NCI-H1417 treated with DMSO at 0.1 percent for 48 hours (cell line): ENCODE measurements at regions not wholly inside any gene's neighbourhood (a gene's known extent, or its start where the extent isn't known, plus 50 kb on each side); places are given as distances from the start of the nearest gene placed in this dataset.
"Not testable (repeated sequence)": the region's sequence is repeated elsewhere in the genome, so short reads cannot be mapped to it uniquely, and the experiment has no call there.

Source experiments
- DNase-seq: peaks from one replicate; lab custom pipeline; 2025; lab: John Stamatoyannopoulos, UW

DNA sequence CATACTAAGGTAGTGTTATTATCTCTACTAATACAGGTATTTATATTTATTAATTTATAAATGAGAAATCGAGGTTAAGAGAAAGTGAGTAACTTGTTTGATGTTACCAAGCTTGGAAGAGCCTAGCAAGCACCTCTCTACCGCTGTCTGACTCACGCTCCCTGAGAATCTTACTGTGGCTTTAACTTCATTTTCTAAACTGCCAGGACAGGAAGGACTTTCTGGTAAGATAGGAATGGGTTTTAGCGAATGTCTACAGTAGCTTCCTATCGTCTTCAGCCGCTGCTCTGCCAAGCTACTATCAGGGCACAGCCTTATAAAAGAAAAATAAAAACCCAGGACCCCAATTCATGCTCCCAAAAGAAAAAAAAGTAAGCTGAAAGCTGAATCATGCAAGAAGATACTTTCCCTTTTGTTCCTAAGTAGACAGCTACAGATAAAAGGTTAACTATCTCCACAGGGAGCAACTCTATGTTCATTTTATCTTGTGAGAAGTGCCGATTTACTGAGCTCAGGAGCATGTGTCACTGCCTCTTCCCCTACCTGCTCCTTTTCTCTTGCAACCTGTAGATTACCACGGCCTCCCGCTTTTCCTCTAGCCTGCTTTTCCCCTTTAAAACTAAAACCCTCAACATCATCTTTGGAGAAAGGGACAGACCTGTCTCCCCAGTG is 60.2 kb downstream of the THNSL1 start:
- DNase-seq = no peak

DNA sequence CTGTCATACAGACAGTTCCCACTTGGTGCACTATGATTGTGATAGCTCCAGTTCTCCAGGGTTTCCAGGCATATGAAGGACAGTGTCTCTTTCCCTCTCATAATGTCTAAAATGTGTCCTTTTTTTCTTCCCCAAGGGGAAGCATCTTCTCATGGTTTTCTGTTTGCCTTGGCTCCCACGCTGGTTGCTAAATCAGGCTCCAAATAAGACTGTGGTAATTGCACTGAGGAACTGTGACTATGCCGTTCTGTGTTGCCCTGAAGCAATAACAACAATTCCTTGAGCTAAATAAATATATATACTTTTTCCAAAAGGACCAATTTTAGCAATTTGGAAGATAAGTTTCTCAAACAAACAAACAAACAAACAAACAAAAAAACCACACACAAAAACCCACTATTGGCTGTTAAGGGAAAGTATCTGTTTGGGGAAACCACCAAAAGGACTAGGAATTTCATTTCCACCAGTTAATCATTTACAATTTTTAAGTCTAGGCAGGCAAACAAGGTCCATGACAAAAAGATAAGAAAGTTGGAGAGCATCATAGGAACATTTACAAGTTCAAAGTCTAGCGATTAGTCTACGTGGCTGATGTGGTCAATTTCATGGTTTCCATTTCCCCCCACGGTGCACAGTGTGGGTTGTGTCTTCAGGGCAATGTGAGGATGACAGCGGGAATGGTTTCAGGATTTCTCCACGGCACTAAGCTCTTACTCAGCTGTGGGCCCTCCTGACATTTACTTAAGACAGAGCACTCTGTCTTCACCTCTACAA is 62.4 kb downstream of the THNSL1 start:
- DNase-seq = no peak

DNA sequence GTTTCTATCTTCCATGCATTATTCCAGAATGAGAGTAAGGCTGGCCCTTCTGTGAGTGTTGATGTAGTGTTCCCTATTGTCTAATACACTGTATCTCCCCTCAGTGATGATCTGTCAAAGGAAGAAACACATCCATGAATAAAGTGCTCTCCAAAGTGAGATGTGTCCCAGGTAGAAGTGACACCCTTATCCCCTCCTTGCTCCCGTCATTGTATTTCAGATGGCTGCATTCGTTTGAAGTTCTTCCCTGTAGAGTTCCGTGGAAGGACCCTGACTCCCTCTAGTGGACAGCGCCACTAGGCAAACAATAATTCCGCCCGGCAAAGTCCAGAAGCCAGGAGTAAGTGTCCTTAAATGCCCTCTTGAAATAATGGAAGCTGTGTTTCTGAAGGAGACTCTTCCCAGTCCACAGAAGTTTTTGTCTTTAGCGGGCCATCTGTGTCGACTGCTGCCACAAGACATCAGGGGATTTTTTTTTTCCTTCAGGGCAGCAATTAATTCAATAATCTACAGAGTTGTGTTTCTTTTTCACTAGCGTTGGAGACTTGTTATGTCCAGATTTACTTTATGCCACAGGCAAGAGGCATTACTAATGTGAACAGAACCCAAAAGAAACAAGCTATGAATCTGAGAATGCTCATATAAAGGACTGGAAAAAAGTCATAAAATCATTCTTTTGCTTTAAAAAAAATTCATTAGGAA is 64.6 kb downstream of the THNSL1 start:
- DNase-seq = peak; percentile 4

DNA sequence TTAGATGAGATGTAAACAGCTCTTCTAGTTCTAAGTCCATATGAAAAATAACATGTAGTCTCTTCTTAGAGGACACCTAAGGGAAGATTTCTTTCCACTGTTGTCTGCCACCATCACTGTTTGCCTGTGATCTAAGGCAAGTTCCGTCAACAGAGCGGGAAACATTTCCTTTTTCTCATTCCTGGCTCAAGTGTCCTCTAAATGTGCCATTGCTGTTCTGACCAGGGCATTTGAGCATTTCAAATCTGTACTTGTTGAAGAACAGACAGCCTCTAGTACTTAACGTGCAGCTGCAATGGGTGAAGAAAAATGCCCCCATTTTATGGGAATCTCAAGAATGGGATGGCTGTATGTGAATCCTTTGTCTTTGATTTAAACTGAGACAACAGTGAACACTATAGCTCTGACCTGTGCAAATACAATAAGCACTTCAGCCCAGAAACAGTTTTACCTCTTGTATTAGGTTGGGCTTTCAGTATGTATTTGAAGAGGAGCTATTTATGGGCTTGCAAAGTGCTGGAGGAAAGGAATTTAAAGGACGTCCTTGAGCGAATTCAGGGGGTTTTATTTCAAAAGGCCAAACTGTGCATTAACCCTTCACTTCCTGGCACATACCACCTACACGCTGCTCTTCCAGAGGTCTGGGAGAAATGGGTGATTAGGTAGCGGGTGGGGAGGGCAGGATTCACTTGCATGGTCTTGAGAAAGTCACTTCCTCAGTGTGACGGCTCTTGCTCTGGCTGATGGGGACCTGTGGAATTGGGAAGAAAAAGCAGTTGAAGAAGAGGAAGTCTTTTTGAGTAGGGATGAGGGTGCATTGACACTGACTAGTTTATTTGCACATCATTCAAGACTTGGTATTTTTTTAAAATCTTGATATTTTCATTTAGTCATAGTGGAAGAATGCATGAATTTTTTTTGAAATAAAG is 66.1 kb downstream of the THNSL1 start:
- no peak for DNase-seq

DNA sequence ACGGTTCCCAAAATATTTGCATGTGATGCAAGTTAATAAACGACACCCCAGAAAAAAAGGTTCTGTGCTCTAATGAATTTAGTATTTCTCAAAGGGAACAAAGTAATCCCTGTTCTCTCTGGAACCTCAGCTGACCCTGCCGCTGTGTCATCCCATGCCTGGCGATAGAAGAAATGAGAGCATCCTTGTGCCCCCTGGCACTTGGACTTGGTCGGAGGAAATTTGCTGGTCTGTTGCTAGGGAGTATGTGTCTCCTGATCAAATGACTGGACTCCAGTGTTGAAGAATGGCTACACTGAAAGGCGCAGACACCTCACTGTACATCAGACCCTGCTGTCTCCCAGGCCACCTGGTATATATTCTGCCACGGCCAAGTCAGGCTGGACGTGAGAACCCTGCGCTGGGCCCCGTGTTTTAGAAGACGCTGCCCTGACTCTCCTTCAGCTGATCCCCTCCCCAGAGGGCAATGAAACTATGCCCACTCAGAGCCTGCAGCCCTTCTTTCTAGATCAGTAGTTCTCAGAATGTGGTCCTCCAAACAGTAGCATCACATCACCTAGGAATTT is 67.2 kb downstream of the THNSL1 start:
- no peak for DNase-seq

DNA sequence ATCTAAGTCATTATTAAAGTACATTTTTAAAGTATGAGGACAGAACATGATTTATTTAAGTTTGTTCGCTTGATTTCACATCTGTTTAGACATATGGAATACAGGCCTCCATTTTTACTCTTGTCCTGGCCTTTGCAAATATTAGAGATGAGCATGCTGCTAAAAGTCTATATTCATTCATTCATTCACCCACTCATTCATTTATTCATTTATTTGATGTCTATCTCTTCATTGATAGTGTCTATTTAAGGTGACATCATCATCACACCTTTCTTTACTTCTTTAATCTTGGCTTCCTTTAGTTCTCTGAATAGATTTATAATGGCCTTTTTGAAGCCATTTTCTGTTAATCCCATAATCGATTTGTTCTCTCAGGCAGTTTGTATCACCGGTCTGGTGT is 68.0 kb downstream of the THNSL1 start:
- no peak for DNase-seq

DNA sequence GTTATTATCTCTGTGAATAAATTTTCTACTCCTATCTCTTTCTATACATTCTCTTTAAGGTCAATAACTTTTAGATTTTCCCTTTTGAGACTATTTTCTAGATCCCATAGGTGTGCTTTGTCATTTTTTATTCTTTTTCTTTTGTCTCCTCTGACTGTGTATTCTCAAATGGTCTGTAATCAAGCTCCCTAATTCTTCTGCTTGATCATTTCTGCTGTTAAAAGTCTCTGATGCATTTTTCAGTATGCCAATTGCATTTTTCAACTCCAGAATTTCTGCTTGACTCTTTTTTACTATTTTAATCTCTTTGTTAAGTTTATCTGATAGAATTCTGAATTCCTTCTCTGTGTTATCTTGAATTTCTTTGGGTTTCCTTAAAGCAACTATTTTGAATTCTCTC is 78.2 kb downstream of the THNSL1 start:
- no peak for DNase-seq

DNA sequence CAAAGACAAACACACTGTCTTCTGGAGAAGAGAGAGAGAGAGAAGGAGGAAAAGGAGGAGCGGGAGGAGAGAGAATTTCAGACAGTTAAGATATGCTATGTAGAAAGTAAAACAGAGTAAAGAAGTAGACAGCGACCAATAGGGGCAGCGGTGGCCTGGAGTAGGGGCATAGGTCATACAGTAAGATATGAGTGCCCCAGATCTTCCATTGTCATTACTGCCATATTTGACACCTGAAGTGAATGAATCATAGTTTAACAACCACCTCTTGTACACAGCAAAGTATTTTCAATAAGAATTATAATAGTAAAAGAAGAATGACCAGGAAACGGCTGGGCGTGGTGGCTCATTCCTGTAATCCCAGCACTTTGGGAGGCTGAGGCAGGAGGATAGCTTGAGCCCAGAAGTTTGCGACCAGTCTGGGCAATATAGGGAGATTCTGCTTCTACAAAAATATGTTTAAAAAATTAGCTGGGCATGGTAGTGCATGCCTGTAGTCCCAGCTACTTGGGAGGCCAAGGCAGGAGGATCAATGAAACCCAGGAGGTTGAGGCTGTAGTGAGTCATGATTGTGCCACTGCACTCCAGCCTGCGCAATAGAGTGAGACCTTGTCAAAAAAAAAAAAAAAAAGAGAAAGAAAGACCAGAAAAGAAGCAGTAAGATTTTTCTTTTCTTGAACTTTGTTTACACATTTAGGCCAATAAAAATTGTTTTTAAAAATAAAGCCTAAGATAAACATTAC is 77.0 kb upstream of the GPR158 start:
- DNase-seq = no peak

DNA sequence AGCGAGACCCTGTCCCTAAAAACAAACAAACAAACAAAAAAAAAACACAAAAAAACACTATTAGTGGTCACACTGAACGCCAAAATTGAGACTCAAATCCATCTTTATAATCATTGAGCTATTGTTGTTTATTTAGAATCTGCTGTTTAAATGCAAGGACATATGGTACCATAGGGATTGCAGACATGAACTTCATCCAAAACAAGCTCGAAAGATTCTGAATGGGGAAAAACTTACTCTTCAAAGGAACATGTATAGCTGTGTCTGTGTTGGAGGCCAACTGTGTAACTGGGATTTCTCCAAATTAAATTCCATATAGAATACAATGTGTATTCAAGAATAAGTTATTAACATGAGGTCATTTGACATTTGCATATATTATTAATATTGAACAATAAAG is 74.7 kb upstream of the GPR158 start:
- DNase-seq = no peak

DNA sequence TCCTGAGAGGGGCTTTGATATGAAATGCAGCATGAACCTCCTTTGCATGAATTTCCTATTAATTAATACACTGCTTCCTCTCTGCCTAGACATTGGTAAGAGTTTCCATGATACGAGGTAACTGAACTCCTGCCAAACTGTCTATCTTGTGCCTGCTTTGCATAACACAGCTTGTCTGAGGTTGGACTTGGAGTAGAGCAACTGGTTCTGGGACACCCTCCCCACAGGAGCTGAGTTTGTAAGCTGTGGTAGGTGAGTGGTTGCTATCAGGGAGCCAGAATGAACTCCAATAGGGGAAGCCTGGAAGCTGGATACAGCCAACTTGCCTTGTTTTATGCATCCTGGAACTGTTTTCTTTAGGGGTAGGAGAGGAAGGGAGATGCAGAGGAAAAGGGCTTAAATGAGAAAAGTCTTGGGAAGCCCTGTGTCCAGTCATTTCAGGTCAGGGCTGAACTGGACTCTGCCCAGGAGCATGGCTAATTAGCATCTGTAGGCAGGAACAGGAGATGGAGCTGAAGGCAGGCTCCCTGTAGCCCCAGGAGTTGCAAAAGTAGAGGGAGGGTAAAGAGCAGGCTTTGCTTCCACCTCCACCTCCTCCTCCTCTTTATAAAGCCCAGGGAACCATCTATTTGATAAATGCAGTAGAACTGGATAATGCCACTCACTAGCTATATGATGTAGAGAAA is 73.2 kb upstream of the GPR158 start:
- DNase-seq = no peak

DNA sequence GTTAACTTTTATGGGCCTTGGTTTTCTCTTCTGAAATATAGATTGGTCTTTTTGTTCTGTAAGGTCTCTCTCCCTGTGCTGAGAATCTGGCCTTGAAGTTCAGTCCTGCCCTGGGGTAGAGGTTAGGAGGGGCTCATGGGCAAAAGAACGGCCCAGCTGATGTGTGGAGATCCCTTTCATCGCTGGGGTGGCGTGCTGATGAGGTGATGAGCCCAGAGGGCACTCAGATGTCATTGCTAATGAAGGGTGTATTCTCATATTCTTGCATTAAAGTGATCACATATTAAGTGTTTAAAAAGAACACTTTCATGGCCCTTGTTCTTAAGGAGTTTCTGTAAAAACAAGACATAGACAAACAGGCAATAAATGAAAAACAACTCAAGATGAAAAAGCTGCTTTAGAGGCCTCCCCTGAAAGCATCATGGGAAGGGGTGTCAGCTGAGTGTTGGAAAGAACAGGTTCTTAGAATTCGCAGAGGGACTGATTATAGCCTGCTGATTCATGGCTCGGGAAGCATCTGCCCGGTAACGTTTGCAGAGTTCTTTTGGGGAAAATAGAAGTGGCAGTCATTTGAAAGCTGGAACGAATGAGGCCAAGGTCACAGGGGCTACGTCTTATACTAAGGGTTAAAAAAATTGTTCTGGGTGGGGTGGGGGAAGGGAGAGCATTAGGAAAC is 72.5 kb upstream of the GPR158 start:
- no peak for DNase-seq

DNA sequence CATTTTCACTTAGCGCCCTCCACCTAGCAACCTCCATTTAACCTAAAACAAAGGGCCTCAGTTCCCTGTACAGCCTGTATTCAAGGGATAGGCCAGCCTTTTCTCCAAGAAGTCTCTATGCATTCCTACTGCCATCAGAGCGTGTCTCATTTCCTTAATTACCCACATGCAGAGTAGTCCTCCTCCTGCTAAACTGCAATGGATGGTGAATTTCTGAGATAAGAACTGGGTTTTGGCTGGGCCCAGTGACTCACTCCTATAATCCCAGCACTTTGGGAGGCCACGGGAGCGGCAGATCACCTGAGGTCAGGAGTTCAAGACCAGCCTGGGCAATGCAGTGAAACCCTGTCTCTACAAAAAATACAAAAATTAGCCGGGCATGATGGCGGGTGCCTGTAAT is 71.1 kb upstream of the GPR158 start:
- DNase-seq = no peak

DNA sequence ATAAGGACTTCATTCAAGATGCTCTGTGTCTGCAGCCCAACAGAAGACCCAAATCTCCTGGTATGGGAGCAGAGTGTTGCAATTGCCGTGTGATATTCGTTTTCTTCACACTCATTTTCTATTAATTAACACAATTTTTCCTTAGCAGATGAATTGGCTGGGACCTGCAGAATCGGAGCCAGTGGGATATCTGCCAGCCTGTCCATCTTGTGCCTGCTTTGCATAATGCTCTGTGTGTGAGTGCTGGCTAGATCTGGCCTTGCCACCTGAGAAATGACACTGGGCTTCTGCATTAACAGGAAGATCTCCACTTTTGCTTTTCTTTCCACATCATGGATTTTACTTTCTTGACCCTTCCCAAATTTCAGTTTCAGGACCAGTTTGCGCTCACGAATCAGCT is 70.4 kb upstream of the GPR158 start:
- DNase-seq = no peak

DNA sequence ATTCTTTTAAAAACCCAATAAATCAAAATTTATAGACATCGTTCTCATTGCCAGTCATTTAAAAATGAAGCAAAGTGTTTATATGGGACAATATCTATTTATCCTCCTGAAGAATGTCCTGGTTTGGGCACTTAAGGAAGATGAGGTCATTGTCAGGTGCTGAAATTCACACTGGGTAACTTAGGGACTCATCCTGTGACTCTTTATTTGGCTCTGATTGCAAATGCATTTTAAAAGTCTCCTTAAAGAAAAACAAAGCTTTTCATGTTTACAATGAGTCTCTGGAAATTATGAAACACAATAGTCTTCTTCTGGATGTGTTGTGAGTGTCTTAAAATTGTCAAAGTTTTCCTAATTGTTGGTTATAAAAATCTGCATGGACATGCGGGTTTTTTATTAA is 69.5 kb upstream of the GPR158 start:
- DNase-seq = no peak

DNA sequence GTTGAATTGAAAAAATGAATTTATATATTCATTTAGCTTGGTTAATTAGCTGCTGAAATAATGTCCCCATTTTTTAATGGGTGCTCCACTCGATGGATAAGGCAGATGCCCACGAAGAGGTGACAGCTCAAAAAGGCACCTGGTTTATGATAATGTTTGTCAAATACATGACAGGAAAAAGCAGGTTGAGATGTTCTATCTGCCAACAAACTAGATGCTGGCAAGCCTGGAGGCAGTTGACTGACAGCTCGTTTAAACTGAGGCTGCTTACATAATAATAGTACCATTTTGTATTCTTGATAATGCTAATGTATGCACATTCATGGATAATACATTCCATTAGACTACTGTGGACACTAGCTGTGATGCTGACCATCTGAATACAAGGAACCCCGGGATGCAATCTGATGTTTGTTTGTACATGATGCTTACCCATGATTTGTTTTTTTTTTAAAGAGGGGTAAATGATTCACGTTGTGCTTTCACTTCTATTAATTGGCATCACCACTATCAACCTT is 69.0 kb upstream of the GPR158 start:
- no peak for DNase-seq

DNA sequence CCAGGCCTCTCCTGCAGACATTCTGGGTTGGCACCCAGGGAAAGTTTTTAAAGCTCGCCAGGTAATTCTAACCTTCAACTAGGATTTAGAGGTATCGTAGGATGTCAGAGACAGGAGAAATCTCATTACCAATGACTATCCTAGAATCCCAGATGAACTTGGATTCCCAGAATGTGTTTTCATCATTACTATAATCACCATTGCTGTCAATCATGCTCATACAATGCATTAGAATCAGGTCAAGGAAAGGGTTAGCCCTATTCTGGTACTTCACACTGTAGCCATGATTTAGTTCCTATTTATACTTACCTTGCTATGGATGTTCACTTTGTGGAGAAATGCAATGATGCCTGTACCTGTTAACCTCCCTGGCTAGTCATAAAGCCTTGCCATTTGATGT is 67.0 kb upstream of the GPR158 start:
- DNase-seq = no peak

DNA sequence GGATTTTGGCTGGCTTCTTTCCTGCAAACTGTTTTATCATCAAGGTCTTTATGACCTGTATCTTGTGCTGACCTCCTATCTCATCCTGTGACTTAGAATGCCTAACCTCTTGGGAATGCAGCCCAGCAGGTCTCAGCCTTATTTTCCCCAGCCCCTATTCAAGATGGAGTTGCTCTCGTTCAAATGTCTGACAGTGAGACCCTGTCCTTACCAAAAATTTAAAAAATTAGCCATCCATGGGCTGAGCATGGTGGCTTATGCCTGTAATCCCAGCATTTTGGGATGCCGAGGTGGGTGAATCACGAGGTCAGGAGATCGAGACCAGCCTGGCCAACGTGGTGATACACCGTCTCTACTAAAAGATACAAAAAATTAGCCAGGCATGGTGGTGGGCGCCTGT is 64.9 kb upstream of the GPR158 start:
- DNase-seq = not testable (repeated sequence)

DNA sequence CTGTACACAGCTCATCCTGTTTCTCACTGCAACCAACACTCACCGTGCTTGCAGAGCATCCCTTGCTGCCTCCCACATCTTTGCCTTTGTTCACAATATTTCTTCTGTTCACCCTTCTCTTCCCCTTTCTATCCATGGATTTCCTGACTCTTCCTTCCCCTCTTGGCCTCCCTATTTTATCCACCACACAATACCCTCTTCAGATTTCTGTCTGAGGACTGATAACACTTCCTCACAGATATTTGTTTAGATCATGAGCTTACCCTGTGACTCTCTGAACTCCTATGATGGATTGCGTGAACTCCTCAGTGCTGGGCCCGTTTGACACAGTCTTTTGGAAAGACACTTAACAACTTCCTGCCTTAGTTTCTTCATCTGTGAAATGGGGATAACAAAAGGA is 62.8 kb upstream of the GPR158 start:
- no peak for DNase-seq

DNA sequence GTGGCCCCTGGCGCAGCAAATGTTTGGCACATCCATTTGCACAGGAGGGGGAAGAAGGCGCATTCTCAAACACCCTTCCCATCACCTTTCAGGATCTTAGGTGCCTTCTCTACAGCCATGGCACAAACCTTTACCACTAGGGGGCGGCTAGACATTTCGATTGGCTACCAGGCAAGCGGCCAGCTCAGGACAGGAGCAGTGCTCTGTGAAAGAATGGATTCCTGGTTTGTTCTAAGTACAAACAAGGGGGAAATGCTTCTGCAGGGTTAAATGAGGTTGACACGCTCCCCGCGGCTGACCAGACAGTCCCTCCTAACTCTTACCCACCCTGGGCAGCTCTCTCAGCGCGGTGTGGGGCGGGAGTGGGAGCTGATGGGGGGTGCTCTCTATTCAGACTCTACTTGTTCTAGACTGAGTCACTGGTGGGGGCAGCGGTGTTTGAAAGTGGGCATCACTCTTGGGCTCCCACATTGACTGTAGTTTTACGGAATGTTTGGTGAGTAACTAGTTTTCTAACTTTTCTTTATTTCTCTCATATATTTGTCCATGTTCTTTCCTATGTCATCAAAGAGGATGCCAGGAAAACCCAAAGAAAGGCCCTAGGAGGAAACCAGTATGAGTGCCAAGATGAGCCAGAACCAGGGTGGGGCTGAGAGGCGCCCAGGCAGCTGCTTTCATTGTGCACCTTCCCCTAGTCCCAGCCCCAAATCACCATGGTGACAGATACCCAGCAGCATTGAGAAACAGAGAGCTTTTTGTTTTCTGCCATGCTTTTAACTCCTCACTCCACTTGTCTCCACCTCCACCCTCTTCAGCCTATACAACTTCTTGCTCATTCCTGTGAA is 61.4 kb upstream of the GPR158 start:
- DNase-seq = peak; percentile 17
